ENCODE measurements at regions not wholly inside any gene's neighbourhood (a gene's known extent, or its start where the extent isn't known, plus 50 kb on each side); places are given as distances from the start of the nearest gene placed in this dataset.

GRCh38 chr1:53400761-53401674 is 58.2 kb upstream of the DMRTB1 start:
- ATAC-seq: no peak
- TF ChIP-seq, protein P1, sequence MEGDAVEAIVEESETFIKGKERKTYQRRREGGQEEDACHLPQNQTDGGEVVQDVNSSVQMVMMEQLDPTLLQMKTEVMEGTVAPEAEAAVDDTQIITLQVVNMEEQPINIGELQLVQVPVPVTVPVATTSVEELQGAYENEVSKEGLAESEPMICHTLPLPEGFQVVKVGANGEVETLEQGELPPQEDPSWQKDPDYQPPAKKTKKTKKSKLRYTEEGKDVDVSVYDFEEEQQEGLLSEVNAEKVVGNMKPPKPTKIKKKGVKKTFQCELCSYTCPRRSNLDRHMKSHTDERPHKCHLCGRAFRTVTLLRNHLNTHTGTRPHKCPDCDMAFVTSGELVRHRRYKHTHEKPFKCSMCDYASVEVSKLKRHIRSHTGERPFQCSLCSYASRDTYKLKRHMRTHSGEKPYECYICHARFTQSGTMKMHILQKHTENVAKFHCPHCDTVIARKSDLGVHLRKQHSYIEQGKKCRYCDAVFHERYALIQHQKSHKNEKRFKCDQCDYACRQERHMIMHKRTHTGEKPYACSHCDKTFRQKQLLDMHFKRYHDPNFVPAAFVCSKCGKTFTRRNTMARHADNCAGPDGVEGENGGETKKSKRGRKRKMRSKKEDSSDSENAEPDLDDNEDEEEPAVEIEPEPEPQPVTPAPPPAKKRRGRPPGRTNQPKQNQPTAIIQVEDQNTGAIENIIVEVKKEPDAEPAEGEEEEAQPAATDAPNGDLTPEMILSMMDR (IDR thresholded peaks at IDR 0.05): no peak
- H3K27ac ChIP-seq: no peak overlapping the region
- intact Hi-C loops (cut with DNase I): no loop called here
- no peak for DNase-seq
- no peaks in the 10 kb centered on the region for H3K4me1 ChIP-seq
- H3K4me3 ChIP-seq: no peak overlapping the region
- H3K27me3 ChIP-seq: peaks cover 0 to 24% of the 10 kb centered on the region in 2 donors
- H3K9me3 ChIP-seq: no peaks in the 10 kb centered on the region
- H3K36me3 ChIP-seq: no peaks in the 10 kb centered on the region

DNA sequence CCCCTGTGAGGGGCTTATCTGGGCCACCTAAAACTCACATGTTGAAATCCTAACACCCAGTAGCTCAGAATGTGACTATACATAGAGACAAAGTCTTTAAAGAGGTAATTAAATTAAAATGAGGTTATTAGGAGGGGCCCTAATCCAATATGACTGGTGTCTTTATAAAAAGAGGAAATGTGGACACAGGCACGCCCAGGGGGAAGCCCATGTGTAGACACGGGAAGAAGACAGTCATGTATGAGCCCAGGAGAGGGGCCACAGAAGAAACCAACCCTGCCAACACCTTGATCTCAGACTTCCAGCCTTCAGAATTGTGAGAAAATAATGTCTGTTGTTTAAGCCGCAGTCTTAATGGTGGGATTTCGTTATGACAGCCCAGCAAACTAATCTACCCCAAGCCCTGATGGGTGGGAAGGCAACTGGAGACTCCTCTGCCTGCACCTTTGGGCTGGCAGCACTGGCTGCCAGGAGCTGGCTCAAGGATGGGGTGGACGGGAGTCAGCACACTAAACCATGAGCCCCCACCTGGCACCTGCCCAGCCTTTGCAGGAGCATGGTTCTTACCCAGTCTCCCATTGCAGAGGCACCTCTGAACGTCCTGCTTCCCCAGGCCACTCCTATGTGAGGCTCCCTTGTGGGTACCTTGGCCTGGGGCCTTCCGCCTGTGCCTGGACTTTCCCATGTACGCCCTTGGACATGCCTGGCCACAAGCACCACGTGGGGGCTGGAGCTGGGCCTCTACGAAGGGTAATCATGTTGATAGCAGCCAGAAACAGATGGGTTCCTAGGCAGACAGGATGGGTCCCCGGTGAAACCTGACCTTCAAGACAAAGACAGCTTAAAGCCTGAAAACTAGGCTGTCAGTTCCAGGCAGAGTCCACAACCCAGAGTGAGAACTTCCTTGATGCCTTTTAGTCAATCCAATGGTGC is 57.1 kb upstream of the DMRTB1 start:
- H3K4me1 ChIP-seq: no peaks in the 10 kb centered on the region
- no peaks in the 10 kb centered on the region for H3K36me3 ChIP-seq
- no peaks in the 10 kb centered on the region for H3K9me3 ChIP-seq
- intact Hi-C loops (cut with DNase I): no loop called here
- H3K4me3 ChIP-seq: no peak overlapping the region
- no peak for DNase-seq
- H3K27ac ChIP-seq: no peak overlapping the region
- H3K27me3 ChIP-seq: peaks cover 0 to 24% of the 10 kb centered on the region in 2 donors
- TF ChIP-seq, protein P1 (IDR thresholded peaks at IDR 0.05): no peak
- ATAC-seq: no peak

- H3K9me3 ChIP-seq: no peaks in the 10 kb centered on the region
- intact Hi-C loops (cut with DNase I): no loop called here
- H3K27ac ChIP-seq: no peak overlapping the region
- H3K4me1 ChIP-seq: no peaks in the 10 kb centered on the region
- no peak overlapping the region for H3K4me3 ChIP-seq
- H3K27me3 ChIP-seq: peaks cover 0 to 34% of the 10 kb centered on the region in 2 donors
- TF ChIP-seq, protein P1 (IDR thresholded peaks at IDR 0.05): no peak
- ATAC-seq: no peak
- no peak for DNase-seq
- no peaks in the 10 kb centered on the region for H3K36me3 ChIP-seq
Measured at GRCh38 chr1:53402891-53403655, 56.1 kb upstream of the DMRTB1 start.

DNA sequence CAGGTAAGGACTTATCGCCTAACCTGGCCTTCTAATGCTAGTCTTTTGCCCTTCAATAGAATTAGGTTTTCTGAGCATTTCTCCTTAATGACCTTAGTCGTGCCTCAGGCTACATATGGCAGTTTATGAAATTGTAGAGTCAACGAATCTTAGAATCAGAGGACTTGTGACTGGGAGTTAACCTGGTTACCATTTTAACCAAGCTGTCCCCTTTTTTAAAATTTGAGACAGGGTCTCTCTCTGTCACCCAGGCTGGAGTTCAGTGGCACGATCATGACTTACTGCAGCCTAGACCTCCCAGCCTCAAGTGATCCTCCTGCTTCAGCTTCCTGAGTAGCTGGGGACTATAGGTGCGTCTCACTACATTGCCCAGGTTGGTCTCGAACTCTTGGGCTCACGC is 53.5 kb upstream of the DMRTB1 start:
- Histone ChIP-seq H3K4me1 (no peaks in the 10 kb centered on the region), H3K27ac (no peak overlapping the region), H3K36me3 (no peaks in the 10 kb centered on the region), H3K9me3 (no peaks in the 10 kb centered on the region), H3K4me3 (no peak overlapping the region), H3K27me3 (peaks cover 0 to 55% of the 10 kb centered on the region in 2 donors)
- no peak for ATAC-seq
- TF ChIP-seq, protein P1 (IDR thresholded peaks at IDR 0.05): no peak
- DNase-seq: no peak
- intact Hi-C loops (cut with DNase I): no loop called here
